Stomach (tissue), 4 donors: ENCODE measurements at regions not wholly inside any gene's neighbourhood (a gene's known extent, or its start where the extent isn't known, plus 50 kb on each side); places are given as distances from the start of the nearest gene placed in this dataset.

ENCODE experiments used
- POLR2A ChIP-seq, 4 donors: fragments of 450-650 bp; IDR thresholded peaks; one replicate each; pipeline ENCODE4 v1.6.1; 2016; ENCODE audit warnings: antibody characterized with exemption in 4 of 4, control low read depth in 2 of 4, mild to moderate bottlenecking in 1 of 4, moderate library complexity in 1 of 4
- POLR2AphosphoS5 ChIP-seq, 3 donors: sonication (generic); formaldehyde crosslinking; IDR thresholded peaks; one replicate each; pipeline ENCODE4 v1.6.1; 2016; ENCODE audit warnings: antibody characterized with exemption in 3 of 3
- TF ChIP-seq, protein P1 (sequence below), 7 experiments: fragments of 450-650 bp in 4 of 7; fragments of 200-600 bp in 3 of 7; sonication (generic) in 3 of 7; IDR thresholded peaks; one replicate each; pipeline ENCODE4 v1.5.1; 2016 to 2019; ENCODE audit warnings: antibody characterized with exemption in 7 of 7, control low read depth in 2 of 7, mild to moderate bottlenecking in 1 of 7

DNA sequence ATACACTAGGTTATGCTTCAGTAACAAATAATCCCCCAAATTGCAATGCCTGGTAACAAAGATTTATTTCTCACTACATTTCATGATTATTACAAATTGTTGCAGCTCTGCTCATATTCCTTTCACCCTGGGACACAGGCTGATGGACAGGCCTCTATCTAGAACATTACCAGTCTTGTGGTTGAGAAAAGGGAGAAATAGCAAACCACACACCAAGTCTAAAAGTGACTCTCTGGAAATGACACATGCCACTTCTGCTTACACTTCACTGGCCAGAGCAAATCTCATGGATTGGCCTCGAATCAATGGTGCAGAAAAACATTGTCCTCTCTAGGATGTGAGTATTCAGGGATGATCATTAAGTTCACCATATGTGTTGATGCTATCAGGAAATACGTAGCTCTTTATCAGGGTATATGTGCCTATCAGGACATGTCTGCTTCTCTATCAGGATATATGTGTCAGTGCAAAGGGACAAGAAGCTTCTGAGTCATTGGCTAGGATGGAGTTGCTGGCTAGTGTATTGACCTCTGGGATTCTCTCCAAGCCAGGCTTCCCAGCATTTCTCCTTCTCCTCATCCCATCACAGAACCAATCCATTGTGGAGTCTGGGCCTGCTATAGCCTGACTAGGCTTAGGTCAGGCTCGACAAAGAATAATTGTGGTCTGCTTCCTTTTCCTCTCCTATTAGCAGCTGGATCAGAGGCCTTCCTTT lies 91.1 kb upstream of the CEP78 start:
- TF ChIP-seq, protein P1, sequence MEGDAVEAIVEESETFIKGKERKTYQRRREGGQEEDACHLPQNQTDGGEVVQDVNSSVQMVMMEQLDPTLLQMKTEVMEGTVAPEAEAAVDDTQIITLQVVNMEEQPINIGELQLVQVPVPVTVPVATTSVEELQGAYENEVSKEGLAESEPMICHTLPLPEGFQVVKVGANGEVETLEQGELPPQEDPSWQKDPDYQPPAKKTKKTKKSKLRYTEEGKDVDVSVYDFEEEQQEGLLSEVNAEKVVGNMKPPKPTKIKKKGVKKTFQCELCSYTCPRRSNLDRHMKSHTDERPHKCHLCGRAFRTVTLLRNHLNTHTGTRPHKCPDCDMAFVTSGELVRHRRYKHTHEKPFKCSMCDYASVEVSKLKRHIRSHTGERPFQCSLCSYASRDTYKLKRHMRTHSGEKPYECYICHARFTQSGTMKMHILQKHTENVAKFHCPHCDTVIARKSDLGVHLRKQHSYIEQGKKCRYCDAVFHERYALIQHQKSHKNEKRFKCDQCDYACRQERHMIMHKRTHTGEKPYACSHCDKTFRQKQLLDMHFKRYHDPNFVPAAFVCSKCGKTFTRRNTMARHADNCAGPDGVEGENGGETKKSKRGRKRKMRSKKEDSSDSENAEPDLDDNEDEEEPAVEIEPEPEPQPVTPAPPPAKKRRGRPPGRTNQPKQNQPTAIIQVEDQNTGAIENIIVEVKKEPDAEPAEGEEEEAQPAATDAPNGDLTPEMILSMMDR (IDR thresholded peaks at IDR 0.05) = no peak
- no peak for TF ChIP-seq POLR2AphosphoS5 (IDR thresholded peaks at IDR 0.05)
- no peak for TF ChIP-seq POLR2A (IDR thresholded peaks at IDR 0.05)
